A204.1 (cell line): ENCODE measurements at regions not wholly inside any gene's neighbourhood (a gene's known extent, or its start where the extent isn't known, plus 50 kb on each side); places are given as distances from the start of the nearest gene placed in this dataset.
"Not testable (repeated sequence)": the region's sequence is repeated elsewhere in the genome, so short reads cannot be mapped to it uniquely, and the experiment has no call there.

Source experiments
- FAIRE-seq: peaks from 2 replicates; lab custom pipeline; 2012; peaks lifted over from hg19 to GRCh38; lab: Jason Lieb, UNC

- no peak for FAIRE-seq
Measured at GRCh38 chr13:88424463-88424862, 753.3 kb downstream of the SLITRK5 start.

GRCh38 chr13:88426661-88427060 is 755.5 kb downstream of the SLITRK5 start:
- no peak for FAIRE-seq

- no peak for FAIRE-seq
Measured at GRCh38 chr13:88429862-88430261, 758.7 kb downstream of the SLITRK5 start.

- FAIRE-seq, result no peak
Measured at GRCh38 chr13:88434953-88435352, 763.8 kb downstream of the SLITRK5 start.

- no peak for FAIRE-seq
Measured at GRCh38 chr13:88436974-88437373, 765.8 kb downstream of the SLITRK5 start.

- FAIRE-seq, result no peak
Measured at GRCh38 chr13:88450515-88450914, 779.3 kb downstream of the SLITRK5 start.

GRCh38 chr13:88456151-88456550 is 785.0 kb downstream of the SLITRK5 start:
- FAIRE-seq, result no peak

- FAIRE-seq, result no peak
Measured at GRCh38 chr13:88459331-88459730, 788.2 kb downstream of the SLITRK5 start.

- no peak for FAIRE-seq
Measured at GRCh38 chr13:88461272-88462009, 790.3 kb downstream of the SLITRK5 start.

- FAIRE-seq, result no peak
Measured at GRCh38 chr13:88464851-88465250, 793.7 kb downstream of the SLITRK5 start.

GRCh38 chr13:88472316-88472715 is 801.1 kb downstream of the SLITRK5 start:
- FAIRE-seq, result no peak

- FAIRE-seq, result no peak
Measured at GRCh38 chr13:88483202-88483601, 812.0 kb downstream of the SLITRK5 start.

- FAIRE-seq, result no peak
Measured at GRCh38 chr13:88507909-88508308, 836.7 kb downstream of the SLITRK5 start.

- FAIRE-seq, result not testable (repeated sequence)
Measured at GRCh38 chr13:88512993-88513392, 841.8 kb downstream of the SLITRK5 start.

GRCh38 chr13:88526186-88526852 is 855.1 kb downstream of the SLITRK5 start:
- no peak for FAIRE-seq

GRCh38 chr13:88526853-88527215 is 855.7 kb downstream of the SLITRK5 start:
- no peak for FAIRE-seq

- FAIRE-seq, result no peak
Measured at GRCh38 chr13:88541994-88542393, 870.8 kb downstream of the SLITRK5 start.

GRCh38 chr13:88544836-88545235 is 873.7 kb downstream of the SLITRK5 start:
- no peak for FAIRE-seq

GRCh38 chr13:88552966-88553365 is 881.8 kb downstream of the SLITRK5 start:
- FAIRE-seq, result no peak

- no peak for FAIRE-seq
Measured at GRCh38 chr13:88565566-88565965, 894.4 kb downstream of the SLITRK5 start.

GRCh38 chr13:88585861-88586260 is 914.7 kb downstream of the SLITRK5 start:
- FAIRE-seq, result no peak

- no peak for FAIRE-seq
Measured at GRCh38 chr13:88586263-88586662, 915.1 kb downstream of the SLITRK5 start.

- no peak for FAIRE-seq
Measured at GRCh38 chr13:88590574-88590973, 919.4 kb downstream of the SLITRK5 start.

- FAIRE-seq, result no peak
Measured at GRCh38 chr13:88592105-88592504, 920.9 kb downstream of the SLITRK5 start.
